Sigmoid colon (tissue), 4 donors: ENCODE measurements at regions not wholly inside any gene's neighbourhood (a gene's known extent, or its start where the extent isn't known, plus 50 kb on each side); places are given as distances from the start of the nearest gene placed in this dataset.

Experiments used
- CTCF ChIP-seq, 4 experiments: fragments of 450-650 bp in 3 of 4; fragments of 200-600 bp in 1 of 4; IDR thresholded peaks; one replicate each; pipeline ENCODE4 v1.5.1; 2016 to 2019; ENCODE audit warnings: antibody characterized with exemption in 4 of 4, mild to moderate bottlenecking in 3 of 4, moderate library complexity in 2 of 4
- EP300 ChIP-seq, 4 donors: sonication (generic); formaldehyde crosslinking; IDR thresholded peaks; one replicate each; pipeline ENCODE4 v1.6.1; 2017; ENCODE audit warnings: antibody characterized with exemption in 4 of 4
- POLR2A ChIP-seq, 2 donors: fragments of 450-650 bp; IDR thresholded peaks; one replicate each; pipeline ENCODE4 v1.6.1; 2016; ENCODE audit warnings: antibody characterized with exemption in 2 of 2, mild to moderate bottlenecking in 2 of 2, moderate library complexity in 2 of 2
- POLR2AphosphoS5 ChIP-seq, 4 donors: sonication (generic); formaldehyde crosslinking; IDR thresholded peaks; one replicate each; pipeline ENCODE4 v1.6.1; 2017; ENCODE audit warnings: antibody characterized with exemption in 4 of 4

GRCh38 chr9:103245369-103245768, 250.2 kb downstream of the CYLC2 start:
- TF ChIP-seq POLR2A (IDR thresholded peaks at IDR 0.05) (no peak), CTCF (IDR thresholded peaks at IDR 0.05) (no peak), POLR2AphosphoS5 (IDR thresholded peaks at IDR 0.05) (no peak), EP300 (IDR thresholded peaks at IDR 0.05) (no peak)
